ENCODE measurements at regions not wholly inside any gene's neighbourhood (a gene's known extent, or its start where the extent isn't known, plus 50 kb on each side); places are given as distances from the start of the nearest gene placed in this dataset.

- DNase-seq (ENCODE audit: low read depth, low spot score): no peak
Observed at GRCh38 chr18:78767648-78768071, 212.0 kb upstream of the SALL3 start.

- DNase-seq (ENCODE audit: low read depth, low spot score): no peak
Observed at GRCh38 chr18:78768221-78768620, 211.4 kb upstream of the SALL3 start.

GRCh38 chr18:78768656-78769501 lies 210.7 kb upstream of the SALL3 start:
- DNase-seq (ENCODE audit: low read depth, low spot score): peak; percentile 53

GRCh38 chr18:78769502-78770105 lies 210.0 kb upstream of the SALL3 start:
- DNase-seq (ENCODE audit: low read depth, low spot score): peak; percentile 33

- peak; percentile 68 for DNase-seq (ENCODE audit: low read depth, low spot score)
Observed at GRCh38 chr18:78770139-78770822, 209.3 kb upstream of the SALL3 start.

GRCh38 chr18:78770823-78771139 lies 208.8 kb upstream of the SALL3 start:
- DNase-seq (ENCODE audit: low read depth, low spot score): peak; percentile 21

GRCh38 chr18:78771496-78772359 lies 207.9 kb upstream of the SALL3 start:
- DNase-seq (ENCODE audit: low read depth, low spot score): no peak

- DNase-seq (ENCODE audit: low read depth, low spot score): no peak
Observed at GRCh38 chr18:78772360-78773302, 207.0 kb upstream of the SALL3 start.

- no peak for DNase-seq (ENCODE audit: low read depth, low spot score)
Observed at GRCh38 chr18:78773303-78773755, 206.3 kb upstream of the SALL3 start.

GRCh38 chr18:78773819-78774218 lies 205.8 kb upstream of the SALL3 start:
- DNase-seq (ENCODE audit: low read depth, low spot score): no peak

GRCh38 chr18:78774741-78775141 lies 204.9 kb upstream of the SALL3 start:
- DNase-seq (ENCODE audit: low read depth, low spot score): no peak

GRCh38 chr18:78776151-78776550 lies 203.5 kb upstream of the SALL3 start:
- no peak for DNase-seq (ENCODE audit: low read depth, low spot score)

GRCh38 chr18:78776706-78777285 lies 202.8 kb upstream of the SALL3 start:
- no peak for DNase-seq (ENCODE audit: low read depth, low spot score)

- DNase-seq (ENCODE audit: low read depth, low spot score): no peak
Observed at GRCh38 chr18:78777992-78778391, 201.6 kb upstream of the SALL3 start.

- no peak for DNase-seq (ENCODE audit: low read depth, low spot score)
Observed at GRCh38 chr18:78778651-78779050, 201.0 kb upstream of the SALL3 start.

- no peak for DNase-seq (ENCODE audit: low read depth, low spot score)
Observed at GRCh38 chr18:78779996-78780718, 199.5 kb upstream of the SALL3 start.

GRCh38 chr18:78780719-78781600 lies 198.7 kb upstream of the SALL3 start:
- no peak for DNase-seq (ENCODE audit: low read depth, low spot score)

- DNase-seq (ENCODE audit: low read depth, low spot score): no peak
Observed at GRCh38 chr18:78781601-78781960, 198.0 kb upstream of the SALL3 start.

Data from ELF-1 (cell line).